ENCODE measurements at regions not wholly inside any gene's neighbourhood (a gene's known extent, or its start where the extent isn't known, plus 50 kb on each side); places are given as distances from the start of the nearest gene placed in this dataset.

DNA sequence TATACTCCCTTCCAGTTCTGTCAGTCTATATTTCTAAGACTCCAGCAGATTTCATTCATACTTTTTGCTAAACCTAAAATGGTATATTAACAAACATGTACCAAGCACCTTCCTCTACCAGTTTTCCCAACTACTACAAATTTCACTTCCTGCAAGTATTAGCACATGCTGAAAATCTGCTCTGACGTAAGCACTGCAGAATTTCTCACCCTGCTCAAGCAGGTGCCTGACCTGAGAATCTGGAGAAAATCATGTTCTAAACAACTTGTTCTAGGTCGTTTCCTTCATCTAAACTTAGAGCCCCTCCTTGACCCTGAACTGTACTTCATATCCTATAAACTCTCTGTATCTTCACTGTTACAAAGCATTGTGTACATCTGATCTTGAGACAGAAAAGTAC, 380.7 kb upstream of the NOCT start:
- TF ChIP-seq, protein P1, sequence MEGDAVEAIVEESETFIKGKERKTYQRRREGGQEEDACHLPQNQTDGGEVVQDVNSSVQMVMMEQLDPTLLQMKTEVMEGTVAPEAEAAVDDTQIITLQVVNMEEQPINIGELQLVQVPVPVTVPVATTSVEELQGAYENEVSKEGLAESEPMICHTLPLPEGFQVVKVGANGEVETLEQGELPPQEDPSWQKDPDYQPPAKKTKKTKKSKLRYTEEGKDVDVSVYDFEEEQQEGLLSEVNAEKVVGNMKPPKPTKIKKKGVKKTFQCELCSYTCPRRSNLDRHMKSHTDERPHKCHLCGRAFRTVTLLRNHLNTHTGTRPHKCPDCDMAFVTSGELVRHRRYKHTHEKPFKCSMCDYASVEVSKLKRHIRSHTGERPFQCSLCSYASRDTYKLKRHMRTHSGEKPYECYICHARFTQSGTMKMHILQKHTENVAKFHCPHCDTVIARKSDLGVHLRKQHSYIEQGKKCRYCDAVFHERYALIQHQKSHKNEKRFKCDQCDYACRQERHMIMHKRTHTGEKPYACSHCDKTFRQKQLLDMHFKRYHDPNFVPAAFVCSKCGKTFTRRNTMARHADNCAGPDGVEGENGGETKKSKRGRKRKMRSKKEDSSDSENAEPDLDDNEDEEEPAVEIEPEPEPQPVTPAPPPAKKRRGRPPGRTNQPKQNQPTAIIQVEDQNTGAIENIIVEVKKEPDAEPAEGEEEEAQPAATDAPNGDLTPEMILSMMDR (IDR thresholded peaks at IDR 0.05; ENCODE audit: low read depth, low read length, poor library complexity, severe bottlenecking) = no peak
- no peak for TF ChIP-seq EZH2phosphoT487 (IDR thresholded peaks at IDR 0.05; ENCODE audit: borderline replicate concordance, low read length)

All from DOHH2 (cell line).